Stimulated activated CD4-positive, alpha-beta T cell treated with anti-CD3 and anti-CD28 coated beads, Interleukin-4, amount 100 ng/mL, for 4 hours (primary cell): ENCODE measurements at regions not wholly inside any gene's neighbourhood (a gene's known extent, or its start where the extent isn't known, plus 50 kb on each side); places are given as distances from the start of the nearest gene placed in this dataset.
"Not testable (repeated sequence)": the region's sequence is repeated elsewhere in the genome, so short reads cannot be mapped to it uniquely, and the experiment has no call there.

ENCODE experiments used
- DNase-seq, 2 experiments: peaks; one replicate each; pipeline ENCODE4 v3.0.0-alpha.2; 2020

DNA sequence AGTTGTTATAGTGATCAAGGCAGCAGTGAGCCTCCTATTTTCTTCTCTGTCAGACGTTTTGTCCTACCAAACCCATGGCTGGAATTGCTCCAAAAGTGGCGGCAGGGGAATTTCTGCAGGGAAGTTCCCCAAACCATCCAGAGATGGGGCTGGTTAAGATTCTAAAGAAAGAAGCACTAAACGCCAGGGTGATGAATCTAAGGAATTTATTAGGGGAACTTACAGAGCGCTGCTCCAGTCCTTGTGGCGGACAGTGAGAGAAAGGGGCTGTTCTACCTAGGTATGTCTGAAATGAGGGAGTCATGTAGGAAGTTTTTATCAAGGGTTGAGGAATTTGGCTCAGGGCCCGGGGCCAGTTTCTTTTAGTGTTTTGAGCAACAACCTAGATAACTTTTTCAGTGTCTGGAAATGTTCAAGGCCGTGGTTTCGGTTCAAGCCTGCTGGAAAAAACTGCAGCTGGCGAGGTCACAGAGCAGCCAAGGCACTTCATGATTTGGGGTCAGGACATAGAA lies 222.4 kb upstream of the B3GALT2 start:
- DNase-seq, result no peak

DNA sequence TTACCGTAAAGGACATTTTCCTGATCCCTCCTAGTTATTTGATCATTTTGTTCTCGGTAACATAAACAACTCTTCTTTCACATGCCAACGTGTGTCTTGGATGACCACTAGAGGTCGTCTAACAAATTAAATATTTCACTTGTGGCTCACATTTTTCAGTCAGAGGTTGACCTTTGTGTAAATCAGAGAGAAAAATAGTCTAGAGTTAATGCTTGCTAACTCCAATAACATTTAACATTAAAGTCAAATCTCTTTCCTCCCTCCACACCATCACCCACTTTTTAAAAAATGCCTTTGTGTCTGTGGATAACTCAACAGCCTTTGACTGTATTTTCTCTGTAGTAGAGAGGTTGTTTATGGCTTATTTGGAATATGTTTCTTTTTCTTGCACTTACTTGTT lies 220.5 kb upstream of the B3GALT2 start:
- DNase-seq, result no peak

DNA sequence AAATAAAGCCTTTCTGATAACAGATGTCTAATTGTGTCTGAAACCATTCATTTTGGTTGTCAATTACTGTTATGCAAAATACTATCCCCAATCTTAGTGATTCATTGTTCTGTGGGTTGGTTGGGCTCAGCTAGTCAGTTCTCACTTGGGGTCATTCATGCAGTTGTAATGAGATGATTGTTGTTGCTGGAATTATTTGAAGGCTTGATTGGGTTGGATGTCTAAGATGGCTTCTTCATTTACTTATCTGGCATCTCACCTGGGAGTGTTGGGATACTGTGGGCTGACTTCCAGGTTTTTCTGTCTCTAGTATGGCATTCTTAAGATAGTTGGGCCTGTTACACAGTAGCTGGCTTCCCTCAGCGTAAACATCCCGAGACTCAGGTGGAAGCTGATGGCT lies 217.8 kb upstream of the B3GALT2 start:
- DNase-seq, result no peak

DNA sequence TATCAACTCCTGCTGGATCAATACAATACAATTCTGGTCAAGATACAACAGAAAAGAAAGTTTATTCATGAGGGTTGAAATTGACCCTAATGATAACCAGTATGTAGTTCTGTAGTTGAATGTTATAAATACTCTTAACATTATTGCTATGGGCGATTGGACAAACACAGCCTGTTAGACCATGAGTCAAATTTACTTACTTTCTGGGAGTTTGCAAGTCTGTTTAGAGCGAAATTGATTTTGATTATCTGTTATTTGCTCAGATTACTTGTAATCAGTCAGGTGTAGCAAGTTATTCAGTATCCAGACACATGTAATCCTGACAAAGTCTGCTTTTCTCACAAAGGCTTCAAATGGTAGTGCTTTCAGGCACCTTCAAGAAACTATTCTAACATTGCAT lies 216.6 kb upstream of the B3GALT2 start:
- DNase-seq, result no peak

DNA sequence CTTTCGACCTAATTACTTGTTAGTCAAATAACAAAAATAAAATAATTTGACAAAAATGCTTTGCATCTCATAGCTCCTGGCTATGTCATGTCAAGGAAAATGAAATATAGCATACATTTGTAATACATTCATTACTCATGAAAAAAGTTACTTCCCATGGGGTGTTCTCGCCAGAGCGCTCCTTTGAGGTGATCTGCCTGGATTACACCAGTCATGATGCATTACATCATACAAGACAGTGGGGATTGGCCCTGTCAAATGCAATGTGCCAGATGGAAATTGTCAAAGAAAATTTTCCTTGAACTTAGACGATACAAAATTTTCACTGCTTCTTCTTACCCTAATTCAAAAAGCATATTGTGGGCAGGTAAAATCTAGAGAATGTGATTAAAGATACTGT lies 215.6 kb upstream of the B3GALT2 start:
- no peak for DNase-seq

DNA sequence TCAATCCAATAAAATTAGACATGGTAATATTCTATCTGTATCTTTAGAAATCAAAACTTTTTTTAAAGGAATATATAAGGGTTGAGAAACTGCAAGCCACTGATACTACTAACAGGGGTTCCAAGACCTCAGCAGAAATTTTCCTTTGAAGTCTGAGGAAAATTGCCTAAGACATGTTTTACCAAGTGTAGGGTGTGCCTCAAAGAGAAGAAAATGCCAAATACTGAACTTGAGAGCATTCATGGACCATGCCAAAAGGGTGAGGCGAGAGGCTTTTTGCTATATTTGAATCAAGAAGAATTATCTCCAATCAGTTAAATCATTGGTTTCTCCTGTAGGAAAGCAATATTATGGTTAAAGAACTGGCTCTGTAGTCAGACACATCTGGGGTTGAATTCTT lies 207.9 kb upstream of the B3GALT2 start:
- DNase-seq, result no peak

DNA sequence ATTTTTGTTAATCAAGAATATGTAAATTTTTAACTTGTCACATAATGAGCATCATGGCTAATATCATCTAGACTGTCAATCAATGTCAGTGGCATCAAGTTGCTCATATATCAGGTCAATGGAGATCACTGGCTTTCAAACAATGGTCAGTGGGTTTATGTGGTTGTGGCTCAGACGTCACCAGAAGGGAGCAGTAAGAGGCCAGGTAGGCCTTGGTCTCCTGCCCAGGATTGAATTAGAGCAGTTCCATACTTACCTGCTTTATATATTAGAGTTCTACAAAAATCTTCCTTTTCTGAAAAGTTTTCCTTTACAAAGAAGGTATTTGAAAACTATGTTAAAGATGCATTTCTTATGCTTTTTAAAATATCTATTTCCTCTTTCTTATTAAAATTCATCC lies 206.3 kb upstream of the B3GALT2 start:
- no peak for DNase-seq

DNA sequence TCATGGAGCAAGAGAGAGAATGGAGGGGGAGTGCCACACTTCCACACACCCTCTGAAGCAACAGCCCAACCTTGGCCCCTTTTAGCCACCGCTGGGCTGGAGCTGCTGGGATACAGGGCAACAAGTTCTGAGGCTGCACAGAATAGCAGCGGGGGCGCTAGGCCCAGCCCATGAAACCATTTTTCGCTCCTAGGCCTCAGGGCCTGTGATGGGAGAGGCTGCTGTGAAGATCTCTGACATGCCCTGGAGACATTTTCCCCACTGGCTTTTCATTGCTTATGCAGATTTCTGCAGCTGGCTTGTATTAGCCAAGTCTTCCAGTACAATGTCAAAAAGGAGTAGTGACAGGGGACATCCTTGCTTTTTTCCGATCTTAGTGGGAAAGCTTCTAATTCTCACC lies 202.3 kb upstream of the B3GALT2 start:
- no peak for DNase-seq

DNA sequence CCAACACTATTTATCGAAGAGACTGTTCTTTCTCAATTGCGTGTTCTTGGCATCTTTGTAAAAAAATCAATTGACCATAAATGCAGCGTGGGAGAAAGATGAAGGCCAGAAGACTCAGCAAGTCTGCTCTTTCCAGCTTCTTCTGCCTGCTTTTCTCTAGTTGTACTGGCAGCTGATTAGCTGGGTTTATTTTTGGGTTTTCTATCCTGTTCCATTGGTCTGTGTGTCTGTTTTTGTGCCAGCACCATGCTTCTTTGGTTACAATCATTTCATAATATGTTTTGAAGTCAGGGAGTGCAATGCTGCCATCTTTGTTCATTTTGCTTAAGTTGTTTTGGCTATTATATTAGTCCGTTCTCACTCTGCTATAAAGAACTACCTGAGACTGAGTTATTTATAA lies 201.8 kb upstream of the B3GALT2 start:
- no peak for DNase-seq

DNA sequence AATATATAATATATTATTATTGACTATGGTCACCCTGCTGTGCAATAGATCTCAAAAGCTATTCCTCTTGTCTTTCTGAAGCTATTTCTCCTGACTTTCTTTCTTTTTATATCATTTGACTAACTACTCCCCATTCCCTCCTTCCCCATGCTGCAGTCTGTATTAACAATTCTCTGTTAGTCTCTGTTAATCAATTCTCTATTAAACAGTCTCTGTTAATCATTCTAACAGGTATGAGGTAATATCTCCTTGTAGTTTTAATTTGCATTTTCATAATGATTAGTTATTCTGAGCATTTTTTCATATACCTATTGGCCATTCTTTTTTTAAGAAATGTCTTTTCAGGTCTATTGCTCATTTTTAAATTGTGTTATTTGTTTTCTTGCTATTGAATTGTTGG lies 201.0 kb upstream of the B3GALT2 start:
- no peak for DNase-seq

DNA sequence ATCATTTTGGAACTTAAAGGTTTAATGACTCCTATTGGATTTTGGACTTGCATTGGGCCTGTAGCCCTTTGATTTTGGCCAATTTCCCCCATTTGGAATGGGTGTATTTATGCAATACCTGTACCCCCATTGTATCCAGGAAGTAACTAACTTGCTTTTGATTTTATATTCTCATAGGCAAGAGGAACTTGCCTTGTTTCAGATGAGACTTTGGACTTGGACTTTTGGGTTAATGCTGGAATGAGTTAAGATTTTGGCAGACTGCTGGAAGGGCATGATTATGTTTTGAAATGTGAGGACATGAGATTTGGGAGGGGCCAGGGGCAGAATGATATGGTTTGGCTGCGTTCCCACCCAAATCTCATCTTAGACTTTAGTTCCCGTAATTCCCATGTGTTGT lies 192.0 kb upstream of the B3GALT2 start:
- DNase-seq, result not testable (repeated sequence)

DNA sequence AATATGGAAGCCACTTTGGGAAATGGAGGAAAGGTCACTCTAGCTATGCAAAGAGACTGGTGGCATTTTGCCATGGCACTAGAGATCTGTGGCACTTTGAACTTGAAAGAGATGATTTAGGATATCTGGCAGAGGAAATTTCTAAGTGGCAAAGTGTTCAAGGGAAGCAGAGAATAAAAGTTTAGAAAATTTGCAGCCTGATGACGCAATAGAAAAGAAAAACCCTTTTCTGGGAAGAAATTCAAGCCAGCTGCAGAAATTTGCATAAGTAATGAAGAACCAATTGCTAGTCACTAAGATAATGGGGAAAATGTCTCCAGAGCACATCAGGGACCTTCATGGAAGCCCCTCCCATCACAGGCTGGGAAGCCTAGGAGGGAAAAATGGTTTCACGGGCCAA lies 191.1 kb upstream of the B3GALT2 start:
- no peak for DNase-seq

DNA sequence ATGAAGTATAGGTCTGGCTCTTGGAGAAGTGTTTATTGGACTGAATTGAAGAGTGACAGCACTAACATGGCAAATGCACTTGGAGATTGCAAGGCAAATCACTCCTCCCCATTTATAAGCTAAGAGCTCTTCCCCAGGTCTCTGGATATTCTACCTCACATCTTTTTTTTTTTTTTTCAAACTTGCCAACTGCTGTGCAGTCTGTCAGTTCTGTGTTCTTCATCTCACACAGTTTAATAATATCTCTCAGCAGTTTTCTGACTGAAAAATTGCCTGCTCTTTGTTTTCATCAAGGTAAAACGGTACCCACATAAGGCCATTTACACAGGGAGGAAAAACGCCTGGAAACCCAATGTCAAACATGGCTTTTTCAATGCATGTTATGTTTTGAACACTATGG lies 186.1 kb upstream of the B3GALT2 start:
- DNase-seq, result no peak

DNA sequence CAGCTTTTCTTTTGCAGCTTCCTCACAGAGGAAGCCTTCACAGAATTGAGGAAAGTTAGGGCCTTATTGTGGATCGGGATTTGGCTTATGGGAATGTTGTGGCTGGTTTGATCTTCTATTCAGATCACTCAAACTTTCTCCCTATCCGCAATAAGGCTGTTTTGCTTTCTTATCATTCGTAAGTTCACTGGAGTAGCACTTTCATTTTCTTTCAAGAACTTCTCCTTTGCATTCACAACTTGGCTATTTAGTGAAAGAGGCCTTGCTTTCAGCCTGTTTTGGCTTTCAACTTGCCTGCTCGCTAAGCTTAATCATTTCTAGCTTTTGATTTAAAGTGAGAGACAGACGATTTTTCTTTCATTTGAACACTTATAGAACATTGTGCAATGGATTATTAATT lies 181.9 kb upstream of the B3GALT2 start:
- no peak for DNase-seq

DNA sequence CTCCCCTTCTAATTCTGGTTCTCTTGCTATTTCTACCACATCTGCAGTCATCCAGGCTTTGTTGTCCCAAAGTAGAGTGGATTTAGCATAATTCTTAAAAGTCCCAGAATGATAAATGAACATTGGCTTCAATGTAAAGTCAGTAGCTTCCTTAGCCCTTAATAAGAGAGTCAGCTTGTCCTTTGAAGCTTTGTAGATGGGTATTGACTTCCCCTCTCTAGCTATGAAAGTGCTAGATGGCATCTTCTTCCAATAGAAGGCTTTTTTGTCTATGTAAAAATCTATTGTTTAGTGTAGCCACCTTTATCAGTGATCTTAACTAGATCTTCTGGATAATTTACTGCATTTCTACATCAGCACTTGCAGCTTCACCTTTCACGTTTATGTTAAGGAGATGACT lies 181.4 kb upstream of the B3GALT2 start:
- DNase-seq, result no peak

DNA sequence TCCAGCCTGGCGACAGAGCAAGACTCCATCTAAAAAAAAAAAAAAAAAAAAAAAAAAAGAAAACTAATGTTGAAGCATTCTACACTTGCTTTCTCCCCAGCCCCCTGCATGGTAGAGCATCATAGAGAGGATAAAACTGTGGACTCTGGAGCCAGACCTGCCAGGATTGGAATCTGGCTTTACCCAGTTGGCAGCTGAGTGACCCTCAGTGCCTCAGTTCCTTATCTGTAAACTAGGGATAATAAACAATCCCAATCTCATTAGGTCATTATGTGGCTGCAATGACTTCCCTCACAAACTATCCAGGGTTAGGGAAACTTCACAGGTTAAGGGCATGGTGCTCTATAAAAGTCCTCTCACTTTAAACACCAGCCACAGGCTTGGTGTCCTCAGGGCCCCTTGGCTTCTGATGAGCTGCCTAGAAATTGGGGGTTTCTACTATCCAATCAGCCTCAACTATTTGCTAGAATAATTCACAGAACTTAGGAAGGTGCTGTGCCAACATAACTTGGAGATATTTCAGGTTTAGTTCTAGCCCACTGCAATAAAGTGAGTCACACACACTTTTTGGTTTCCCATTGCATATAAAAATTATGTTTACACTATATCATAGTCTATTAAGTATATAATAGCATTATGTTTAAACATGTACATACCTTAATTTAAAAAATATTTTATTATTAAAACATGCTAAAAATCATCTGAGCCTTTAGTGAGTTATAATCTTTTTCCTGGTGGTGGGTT lies 180.5 kb upstream of the B3GALT2 start:
- no peak for DNase-seq

DNA sequence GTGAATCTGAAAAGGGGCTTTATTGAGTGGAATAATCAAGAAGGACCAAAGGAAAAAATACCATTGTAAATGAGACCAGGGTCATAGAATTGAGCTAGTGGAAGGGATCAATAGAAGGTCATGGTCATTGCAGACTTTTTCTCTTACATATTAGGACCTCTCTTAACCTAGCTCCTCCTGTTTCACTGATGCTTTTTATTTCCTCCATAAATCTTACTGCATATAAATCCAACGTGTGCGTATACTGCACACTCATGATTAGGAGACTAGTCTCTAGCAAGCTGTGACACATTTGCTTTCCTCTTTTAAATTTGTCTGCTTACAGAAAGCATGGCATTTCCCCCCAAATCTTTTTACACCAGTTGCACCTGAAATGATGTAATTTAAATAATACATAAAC lies 179.6 kb upstream of the B3GALT2 start:
- no peak for DNase-seq

DNA sequence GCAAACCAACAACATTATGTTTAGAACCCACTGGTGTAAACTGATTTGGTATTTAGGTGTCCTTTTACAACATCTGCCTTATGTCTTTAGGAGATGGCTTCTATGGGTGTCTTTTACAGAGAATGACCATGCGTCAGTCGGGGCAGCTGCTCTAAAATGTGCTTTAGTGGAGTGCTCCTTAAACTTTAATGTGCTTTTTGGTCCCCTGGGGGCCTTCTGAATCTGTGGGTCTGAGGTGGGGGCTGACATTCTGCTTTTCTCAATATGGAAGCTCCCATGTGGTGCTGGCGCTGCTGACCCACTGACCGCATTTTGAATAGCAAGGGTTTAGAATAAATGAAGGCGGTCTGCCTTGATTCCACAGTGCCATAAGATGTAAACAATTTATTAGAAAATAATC lies 173.2 kb upstream of the B3GALT2 start:
- no peak for DNase-seq

DNA sequence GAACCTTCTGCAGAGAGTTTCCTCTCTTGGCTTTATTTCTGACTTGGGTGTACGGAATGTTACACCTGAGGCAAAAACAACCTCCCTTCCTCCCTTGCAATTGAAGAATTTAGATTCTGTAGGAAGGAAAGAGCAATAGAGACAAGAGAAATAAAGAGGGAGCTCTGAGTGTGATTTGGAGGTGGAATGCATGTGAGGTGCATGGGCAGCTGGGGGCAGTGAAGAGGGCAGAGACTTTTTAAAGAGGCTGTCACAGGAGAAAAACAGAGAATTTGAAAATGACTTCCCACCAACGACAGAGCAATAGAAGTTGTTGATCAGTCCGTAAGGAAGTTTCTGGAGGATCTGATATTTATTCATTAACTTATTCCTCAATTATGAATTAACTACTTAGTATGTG lies 172.0 kb upstream of the B3GALT2 start:
- DNase-seq, result no peak

DNA sequence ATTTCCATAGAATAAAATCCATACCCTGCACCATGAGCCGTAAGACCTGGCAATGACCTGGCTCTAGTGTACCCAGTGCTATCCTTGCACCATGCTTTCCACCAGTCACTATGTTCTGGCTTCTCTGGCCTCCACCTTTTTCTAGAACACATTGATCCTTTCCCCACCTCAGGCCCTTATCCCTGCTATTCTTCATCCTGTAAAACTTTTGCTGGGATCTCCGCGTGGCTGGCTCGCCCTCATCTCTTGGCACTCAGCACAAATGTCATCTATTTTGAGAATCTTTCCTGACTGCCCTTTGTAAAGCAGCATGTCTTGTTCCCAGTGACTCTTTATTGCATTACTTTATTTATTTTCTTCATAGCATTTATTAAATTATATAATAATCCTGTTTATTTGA lies 169.8 kb upstream of the B3GALT2 start:
- DNase-seq, result no peak

DNA sequence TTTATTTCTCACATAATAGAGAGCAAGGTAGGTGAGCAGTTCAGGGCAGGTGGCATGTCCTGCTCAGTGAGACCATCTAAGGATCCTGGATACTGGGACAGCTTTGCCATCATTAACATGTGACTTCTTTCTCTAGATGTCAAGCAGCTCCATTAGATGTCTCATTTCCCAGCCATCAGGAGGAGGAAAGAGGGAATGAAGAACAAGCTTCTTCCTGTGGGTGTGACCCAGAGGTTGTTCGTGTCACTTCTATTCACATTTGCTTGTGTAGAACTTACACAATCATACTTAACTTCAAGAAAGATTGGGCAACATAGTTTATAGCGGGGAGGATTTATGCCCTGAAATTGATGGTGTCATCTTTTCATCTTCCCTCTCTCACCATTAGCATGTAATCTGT lies 169.2 kb upstream of the B3GALT2 start:
- DNase-seq, result no peak

DNA sequence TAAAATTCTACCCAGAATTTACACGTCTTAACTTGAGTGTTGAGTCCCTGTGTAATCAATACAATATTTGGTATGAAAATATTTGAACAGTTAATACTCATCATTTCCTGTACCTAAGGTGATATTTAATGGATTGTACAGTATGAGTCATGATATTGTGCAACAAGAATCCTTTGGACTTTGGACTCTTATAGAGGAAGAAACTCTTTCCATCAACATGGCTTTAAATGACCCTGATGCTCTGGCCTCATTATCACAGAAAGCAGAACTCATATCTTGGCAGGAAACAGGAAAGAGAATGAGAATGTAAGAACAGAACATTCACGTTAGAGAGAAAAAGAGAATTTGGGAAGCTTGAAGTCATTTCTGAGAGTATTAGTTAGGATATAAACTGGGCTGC lies 168.8 kb upstream of the B3GALT2 start:
- no peak for DNase-seq

DNA sequence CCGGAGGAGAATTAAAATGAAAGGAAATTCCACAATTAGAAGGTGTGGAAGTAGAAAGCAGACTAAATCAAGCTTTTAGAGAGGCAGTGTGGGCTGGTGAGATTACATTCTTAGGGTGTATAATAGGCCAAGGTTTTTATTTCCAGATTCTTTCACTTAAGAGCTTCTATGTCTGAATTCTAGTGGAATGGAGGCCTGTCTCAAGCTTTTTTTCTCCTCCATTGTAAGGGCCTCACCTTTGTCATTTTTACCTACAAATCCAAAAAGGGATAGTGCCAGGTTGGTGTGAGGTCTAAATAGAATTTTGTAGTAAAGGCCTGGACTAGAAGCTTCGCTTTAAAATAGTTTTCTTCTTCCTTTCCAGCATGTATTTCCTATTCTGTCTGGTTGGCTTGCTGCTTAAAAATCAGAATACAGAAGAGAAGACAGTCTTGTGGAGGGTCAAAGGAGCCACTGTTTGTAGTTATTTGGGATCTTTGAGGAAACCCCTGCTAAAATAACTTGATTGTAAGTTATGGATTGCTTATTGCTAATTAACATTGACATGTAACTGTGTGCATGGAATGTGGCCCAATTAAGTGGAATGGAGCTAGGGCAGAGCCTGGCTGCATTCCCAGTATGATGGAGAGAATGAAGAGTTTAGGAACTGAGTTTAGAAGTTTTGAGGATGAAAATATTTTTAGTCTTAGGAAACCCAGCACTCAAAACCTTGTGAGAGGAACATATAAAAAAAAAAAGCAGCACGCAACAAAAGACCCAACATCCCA lies 162.5 kb upstream of the B3GALT2 start:
- DNase-seq, result no peak

DNA sequence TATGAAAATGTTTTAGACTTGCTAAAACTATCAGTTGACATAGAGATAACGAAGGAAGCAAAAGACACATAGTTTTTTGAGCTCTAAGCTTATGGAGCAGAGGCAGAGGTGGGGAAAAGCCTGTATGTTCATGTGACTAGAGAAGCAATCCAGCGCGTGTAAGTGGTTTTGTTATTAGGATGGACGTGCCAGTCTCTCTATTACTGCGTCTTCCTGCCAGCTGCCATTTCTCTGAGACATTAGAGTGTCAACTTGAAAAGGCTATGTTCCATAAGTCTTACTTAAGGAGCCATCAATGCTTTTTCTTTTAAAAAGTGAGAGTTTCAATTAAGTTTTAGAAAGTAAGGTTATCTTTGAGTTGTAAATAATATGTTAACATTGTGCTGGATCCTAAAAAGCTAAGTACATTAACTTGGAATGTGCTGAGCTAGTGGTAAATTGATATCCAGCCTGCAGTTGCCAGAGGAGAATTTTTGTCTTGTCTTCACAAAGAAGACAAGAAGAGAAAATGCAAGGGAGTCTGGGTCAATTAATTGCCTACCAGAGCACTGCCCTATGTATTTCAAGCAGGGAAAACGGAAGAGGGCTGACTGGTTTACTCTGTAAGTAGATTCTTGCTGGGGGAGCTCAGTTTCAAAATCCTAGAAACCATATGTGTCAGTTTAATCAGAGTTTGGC lies 161.8 kb upstream of the B3GALT2 start:
- no peak for DNase-seq
